ENCODE measurements at regions not wholly inside any gene's neighbourhood (a gene's known extent, or its start where the extent isn't known, plus 50 kb on each side); places are given as distances from the start of the nearest gene placed in this dataset.

GRCh38 chr4:4640692-4641091 lies 98.8 kb upstream of the STX18 start:
- Histone ChIP-seq H3K9me3 (no peaks in the 10 kb centered on the region), H3K36me3 (no peaks in the 10 kb centered on the region), H3K4me1 (no peaks in the 10 kb centered on the region), H3K27me3 (no peaks in the 10 kb centered on the region), H3K4me3 (no peak overlapping the region), H3K27ac (no peak overlapping the region)
- TF ChIP-seq EP300 (IDR thresholded peaks at IDR 0.05; ENCODE audit: low read depth) (no peak), POLR2AphosphoS5 (IDR thresholded peaks at IDR 0.05) (no peak), CTCF (IDR thresholded peaks at IDR 0.05) (no peak), POLR2A (IDR thresholded peaks at IDR 0.05) (no peak)
- intact Hi-C loops (cut with DNase I; ENCODE audit: low total_unique reads) (no loop called here), in situ Hi-C loops (cut with MboI; ENCODE audit: low pct_ligation_motif_present in 1 of 4, low pct_unique_long_range_greater_than_20kb in 1 of 4, low sequenced_read_pairs in 3 of 4) (no loop called here)
- DNase-seq = no peak
- 71% methylated on average over 1 to 10 of the region's 10 CpGs for WGBS, 2 donors (ENCODE audit: low coverage in 1 of 2)

- in situ Hi-C loops (cut with MboI; ENCODE audit: low pct_ligation_motif_present in 1 of 4, low pct_unique_long_range_greater_than_20kb in 1 of 4, low sequenced_read_pairs in 3 of 4) = no loop called here
- intact Hi-C loops (cut with DNase I; ENCODE audit: low total_unique reads) = no loop called here
- WGBS, 2 donors (ENCODE audit: low coverage in 1 of 2) = 74 to 88% methylated on average over 2 to 3 of the region's 3 CpGs
- H3K36me3 ChIP-seq = no peaks in the 10 kb centered on the region
- DNase-seq = no peak
- H3K4me1 ChIP-seq = no peaks in the 10 kb centered on the region
- no peak overlapping the region for H3K4me3 ChIP-seq
- no peak overlapping the region for H3K27ac ChIP-seq
- no peaks in the 10 kb centered on the region for H3K27me3 ChIP-seq
- TF ChIP-seq CTCF (IDR thresholded peaks at IDR 0.05) = no peak
- no peak for TF ChIP-seq POLR2A (IDR thresholded peaks at IDR 0.05)
- TF ChIP-seq EP300 (IDR thresholded peaks at IDR 0.05; ENCODE audit: low read depth) = no peak
- no peak for TF ChIP-seq POLR2AphosphoS5 (IDR thresholded peaks at IDR 0.05)
- H3K9me3 ChIP-seq = no peaks in the 10 kb centered on the region
Measured at GRCh38 chr4:4639370-4639769, 97.5 kb upstream of the STX18 start.

DNA sequence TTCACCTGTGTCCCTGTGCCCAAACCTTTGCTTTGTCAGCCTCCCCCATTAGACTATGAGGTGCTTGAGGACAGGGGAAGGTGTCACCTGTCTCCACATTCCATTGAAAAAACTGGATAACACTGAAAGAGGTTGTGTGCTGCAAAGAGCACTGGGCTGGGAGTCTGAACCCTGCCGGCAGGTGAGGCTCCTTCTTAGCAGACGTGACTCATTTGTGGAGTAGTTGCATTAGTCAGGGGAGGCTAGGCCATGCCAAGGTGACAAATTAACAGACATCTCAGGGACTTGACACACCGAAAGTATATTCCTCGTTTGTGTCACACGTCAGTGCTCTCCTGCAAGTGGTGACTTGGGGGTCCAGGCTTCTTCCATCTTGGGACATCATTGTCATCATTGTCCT lies 95.9 kb upstream of the STX18 start:
- in situ Hi-C loops (cut with MboI; ENCODE audit: low pct_ligation_motif_present in 1 of 4, low pct_unique_long_range_greater_than_20kb in 1 of 4, low sequenced_read_pairs in 3 of 4) = no loop called here
- Histone ChIP-seq H3K27me3 (no peaks in the 10 kb centered on the region), H3K4me3 (no peak overlapping the region), H3K27ac (no peak overlapping the region), H3K36me3 (no peaks in the 10 kb centered on the region), H3K9me3 (no peaks in the 10 kb centered on the region), H3K4me1 (no peaks in the 10 kb centered on the region)
- 80% methylated on average over 5 of the region's 5 CpGs; no CpG with 5 or more reads in 1 of the 2 donors for WGBS, 2 donors (ENCODE audit: low coverage in 1 of 2)
- intact Hi-C loops (cut with DNase I; ENCODE audit: low total_unique reads) = no loop called here
- no peak for DNase-seq
- TF ChIP-seq EP300 (IDR thresholded peaks at IDR 0.05; ENCODE audit: low read depth) = no peak
- no peak for TF ChIP-seq POLR2A (IDR thresholded peaks at IDR 0.05)
- TF ChIP-seq CTCF (IDR thresholded peaks at IDR 0.05) = no peak

- TF ChIP-seq CTCF (IDR thresholded peaks at IDR 0.05) (no peak), POLR2A (IDR thresholded peaks at IDR 0.05) (no peak), EP300 (IDR thresholded peaks at IDR 0.05; ENCODE audit: low read depth) (no peak), POLR2AphosphoS5 (IDR thresholded peaks at IDR 0.05) (no peak)
- Histone ChIP-seq H3K4me3 (no peak overlapping the region), H3K27me3 (no peaks in the 10 kb centered on the region), H3K27ac (no peak overlapping the region), H3K9me3 (no peaks in the 10 kb centered on the region), H3K36me3 (no peaks in the 10 kb centered on the region), H3K4me1 (no peaks in the 10 kb centered on the region)
- in situ Hi-C loops (cut with MboI; ENCODE audit: low pct_ligation_motif_present in 1 of 4, low pct_unique_long_range_greater_than_20kb in 1 of 4, low sequenced_read_pairs in 3 of 4) (no loop called here), intact Hi-C loops (cut with DNase I; ENCODE audit: low total_unique reads) (no loop called here)
- no peak for DNase-seq
- WGBS, 2 donors (ENCODE audit: low coverage in 1 of 2) = 92% methylated on average over 3 of the region's 3 CpGs; no CpG with 5 or more reads in 1 of the 2 donors
Measured at GRCh38 chr4:4633431-4633830, 91.6 kb upstream of the STX18 start.
